ENCODE measurements at regions not wholly inside any gene's neighbourhood (a gene's known extent, or its start where the extent isn't known, plus 50 kb on each side); places are given as distances from the start of the nearest gene placed in this dataset.

- no peak overlapping the region for H3K9ac ChIP-seq (ENCODE audit: insufficient read depth, low read length)
- H3K36me3 ChIP-seq (ENCODE audit: control insufficient read depth, insufficient read depth, low read length), result no peaks in the 10 kb centered on the region
- DNase-seq (ENCODE audit: low read depth in 2 of 2), result no peak
- TF ChIP-seq EZH2 (IDR thresholded peaks at IDR 0.05; ENCODE audit: low read length, missing control alignments), result no peak
- TF ChIP-seq, protein P1, sequence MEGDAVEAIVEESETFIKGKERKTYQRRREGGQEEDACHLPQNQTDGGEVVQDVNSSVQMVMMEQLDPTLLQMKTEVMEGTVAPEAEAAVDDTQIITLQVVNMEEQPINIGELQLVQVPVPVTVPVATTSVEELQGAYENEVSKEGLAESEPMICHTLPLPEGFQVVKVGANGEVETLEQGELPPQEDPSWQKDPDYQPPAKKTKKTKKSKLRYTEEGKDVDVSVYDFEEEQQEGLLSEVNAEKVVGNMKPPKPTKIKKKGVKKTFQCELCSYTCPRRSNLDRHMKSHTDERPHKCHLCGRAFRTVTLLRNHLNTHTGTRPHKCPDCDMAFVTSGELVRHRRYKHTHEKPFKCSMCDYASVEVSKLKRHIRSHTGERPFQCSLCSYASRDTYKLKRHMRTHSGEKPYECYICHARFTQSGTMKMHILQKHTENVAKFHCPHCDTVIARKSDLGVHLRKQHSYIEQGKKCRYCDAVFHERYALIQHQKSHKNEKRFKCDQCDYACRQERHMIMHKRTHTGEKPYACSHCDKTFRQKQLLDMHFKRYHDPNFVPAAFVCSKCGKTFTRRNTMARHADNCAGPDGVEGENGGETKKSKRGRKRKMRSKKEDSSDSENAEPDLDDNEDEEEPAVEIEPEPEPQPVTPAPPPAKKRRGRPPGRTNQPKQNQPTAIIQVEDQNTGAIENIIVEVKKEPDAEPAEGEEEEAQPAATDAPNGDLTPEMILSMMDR (conservative IDR thresholded peaks at IDR 0.05 in 1 of 2, IDR thresholded peaks at IDR 0.05 in 1 of 2; ENCODE audit: low read depth in 1 of 2, low read length in 2 of 2), result no peak
- H3K9me3 ChIP-seq (ENCODE audit: control insufficient read depth, insufficient read depth, low read depth, low read length), result no peaks in the 10 kb centered on the region
- no peaks in the 10 kb centered on the region for H4K20me1 ChIP-seq (ENCODE audit: control insufficient read depth, extremely low read depth, insufficient read depth, low read length)
- H3K4me3 ChIP-seq (replicated peaks in 1 of 4; ENCODE audit: control extremely low read depth in 1 of 4, insufficient read depth in 1 of 4, low read depth in 3 of 4, low read length in 4 of 4), result no peak overlapping the region
- no peaks in the 10 kb centered on the region for H3K4me1 ChIP-seq (ENCODE audit: control insufficient read depth, extremely low read depth, insufficient read depth, low read length)
- H3K4me2 ChIP-seq (ENCODE audit: extremely low read depth, insufficient read depth, low read length), result no peak overlapping the region
- no peaks in the 10 kb centered on the region for H3K79me2 ChIP-seq (ENCODE audit: control insufficient read depth, insufficient read depth, low read length)
- no peaks in the 10 kb centered on the region for H3K27me3 ChIP-seq (ENCODE audit: control insufficient read depth, insufficient read depth, low read length)
- H3K27ac ChIP-seq (ENCODE audit: insufficient read depth, low read length), result no peak overlapping the region
- H2AFZ ChIP-seq (ENCODE audit: low read length), result no peak overlapping the region
Observed at GRCh38 chr13:104296286-104296685, 1230.1 kb upstream of the SLC10A2 start.

DNA sequence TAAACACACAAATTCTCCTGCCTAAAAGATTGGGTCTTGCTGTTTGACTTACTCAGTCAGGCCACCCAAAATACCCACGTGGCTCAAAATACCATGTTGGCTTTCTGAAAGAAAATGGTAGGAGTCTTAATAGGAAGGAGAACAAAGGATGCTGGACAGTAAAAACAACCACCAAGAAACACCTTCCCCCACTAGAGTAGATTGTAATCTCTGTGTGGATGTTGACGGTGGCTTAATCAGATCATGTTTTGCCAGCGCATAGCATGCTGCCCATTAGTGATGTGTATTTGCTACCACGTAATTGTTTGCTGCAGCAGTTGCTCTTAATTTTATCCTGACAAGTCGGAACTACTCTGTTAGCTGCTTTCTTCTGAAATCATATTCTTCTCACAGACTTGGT lies 1229.3 kb upstream of the SLC10A2 start:
- no peaks in the 10 kb centered on the region for H4K20me1 ChIP-seq (ENCODE audit: control insufficient read depth, extremely low read depth, insufficient read depth, low read length)
- H2AFZ ChIP-seq (ENCODE audit: low read length), result no peak overlapping the region
- H3K4me3 ChIP-seq (replicated peaks in 1 of 4; ENCODE audit: control extremely low read depth in 1 of 4, insufficient read depth in 1 of 4, low read depth in 3 of 4, low read length in 4 of 4), result no peak overlapping the region
- DNase-seq (ENCODE audit: low read depth in 2 of 2), result no peak
- H3K27ac ChIP-seq (ENCODE audit: insufficient read depth, low read length), result no peak overlapping the region
- TF ChIP-seq, protein P1 (conservative IDR thresholded peaks at IDR 0.05 in 1 of 2, IDR thresholded peaks at IDR 0.05 in 1 of 2; ENCODE audit: low read depth in 1 of 2, low read length in 2 of 2), result no peak
- TF ChIP-seq EZH2 (IDR thresholded peaks at IDR 0.05; ENCODE audit: low read length, missing control alignments), result no peak
- H3K4me1 ChIP-seq (ENCODE audit: control insufficient read depth, extremely low read depth, insufficient read depth, low read length), result no peaks in the 10 kb centered on the region
- no peaks in the 10 kb centered on the region for H3K79me2 ChIP-seq (ENCODE audit: control insufficient read depth, insufficient read depth, low read length)
- no peak overlapping the region for H3K4me2 ChIP-seq (ENCODE audit: extremely low read depth, insufficient read depth, low read length)
- no peak overlapping the region for H3K9ac ChIP-seq (ENCODE audit: insufficient read depth, low read length)
- no peaks in the 10 kb centered on the region for H3K36me3 ChIP-seq (ENCODE audit: control insufficient read depth, insufficient read depth, low read length)
- no peaks in the 10 kb centered on the region for H3K27me3 ChIP-seq (ENCODE audit: control insufficient read depth, insufficient read depth, low read length)
- no peaks in the 10 kb centered on the region for H3K9me3 ChIP-seq (ENCODE audit: control insufficient read depth, insufficient read depth, low read depth, low read length)

- no peak overlapping the region for H2AFZ ChIP-seq (ENCODE audit: low read length)
- TF ChIP-seq, protein P1 (conservative IDR thresholded peaks at IDR 0.05 in 1 of 2, IDR thresholded peaks at IDR 0.05 in 1 of 2; ENCODE audit: low read depth in 1 of 2, low read length in 2 of 2), result no peak
- no peak for TF ChIP-seq EZH2 (IDR thresholded peaks at IDR 0.05; ENCODE audit: low read length, missing control alignments)
- H3K27me3 ChIP-seq (ENCODE audit: control insufficient read depth, insufficient read depth, low read length), result no peaks in the 10 kb centered on the region
- no peaks in the 10 kb centered on the region for H3K9me3 ChIP-seq (ENCODE audit: control insufficient read depth, insufficient read depth, low read depth, low read length)
- H3K79me2 ChIP-seq (ENCODE audit: control insufficient read depth, insufficient read depth, low read length), result no peaks in the 10 kb centered on the region
- H3K4me3 ChIP-seq (replicated peaks in 1 of 4; ENCODE audit: control extremely low read depth in 1 of 4, insufficient read depth in 1 of 4, low read depth in 3 of 4, low read length in 4 of 4), result no peak overlapping the region
- no peak overlapping the region for H3K4me2 ChIP-seq (ENCODE audit: extremely low read depth, insufficient read depth, low read length)
- H4K20me1 ChIP-seq (ENCODE audit: control insufficient read depth, extremely low read depth, insufficient read depth, low read length), result no peaks in the 10 kb centered on the region
- no peaks in the 10 kb centered on the region for H3K4me1 ChIP-seq (ENCODE audit: control insufficient read depth, extremely low read depth, insufficient read depth, low read length)
- H3K9ac ChIP-seq (ENCODE audit: insufficient read depth, low read length), result no peak overlapping the region
- H3K27ac ChIP-seq (ENCODE audit: insufficient read depth, low read length), result no peak overlapping the region
- DNase-seq (ENCODE audit: low read depth in 2 of 2), result peak; percentile 8 to 23
- H3K36me3 ChIP-seq (ENCODE audit: control insufficient read depth, insufficient read depth, low read length), result no peaks in the 10 kb centered on the region
Observed at GRCh38 chr13:104289400-104289799, 1223.2 kb upstream of the SLC10A2 start.
